ENCODE measurements at regions not wholly inside any gene's neighbourhood (a gene's known extent, or its start where the extent isn't known, plus 50 kb on each side); places are given as distances from the start of the nearest gene placed in this dataset.
"Not testable (repeated sequence)": the region's sequence is repeated elsewhere in the genome, so short reads cannot be mapped to it uniquely, and the experiment has no call there.

DNA sequence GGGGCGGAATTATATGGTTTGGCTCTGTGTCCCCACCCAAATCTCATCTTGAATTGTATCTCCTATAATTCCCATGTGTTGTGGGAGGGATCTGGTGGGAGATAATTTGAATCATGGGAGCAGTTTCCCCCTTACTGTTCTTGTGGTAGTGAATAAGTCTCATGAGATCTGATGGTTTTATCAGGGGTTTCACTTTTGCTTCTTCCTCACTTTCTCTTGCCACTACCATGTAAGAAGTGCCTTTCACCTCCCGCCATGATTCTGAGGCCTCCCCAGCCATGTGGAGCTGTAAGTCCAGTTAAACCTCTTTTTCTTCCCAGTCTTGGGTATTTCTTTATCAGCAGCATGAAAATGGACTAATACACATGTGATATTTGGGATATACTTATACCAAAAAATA is 63.2 kb upstream of the SSBP3 start:
- H3K36me3 ChIP-seq (ENCODE audit: control insufficient read depth in 4 of 4, insufficient read depth in 3 of 4, low read depth in 1 of 4, low read length in 3 of 4); DNase-seq (ENCODE audit: low spot score): not testable (repeated sequence)
- WGBS: 93% methylated on average over 2 of the region's 2 CpGs

DNA sequence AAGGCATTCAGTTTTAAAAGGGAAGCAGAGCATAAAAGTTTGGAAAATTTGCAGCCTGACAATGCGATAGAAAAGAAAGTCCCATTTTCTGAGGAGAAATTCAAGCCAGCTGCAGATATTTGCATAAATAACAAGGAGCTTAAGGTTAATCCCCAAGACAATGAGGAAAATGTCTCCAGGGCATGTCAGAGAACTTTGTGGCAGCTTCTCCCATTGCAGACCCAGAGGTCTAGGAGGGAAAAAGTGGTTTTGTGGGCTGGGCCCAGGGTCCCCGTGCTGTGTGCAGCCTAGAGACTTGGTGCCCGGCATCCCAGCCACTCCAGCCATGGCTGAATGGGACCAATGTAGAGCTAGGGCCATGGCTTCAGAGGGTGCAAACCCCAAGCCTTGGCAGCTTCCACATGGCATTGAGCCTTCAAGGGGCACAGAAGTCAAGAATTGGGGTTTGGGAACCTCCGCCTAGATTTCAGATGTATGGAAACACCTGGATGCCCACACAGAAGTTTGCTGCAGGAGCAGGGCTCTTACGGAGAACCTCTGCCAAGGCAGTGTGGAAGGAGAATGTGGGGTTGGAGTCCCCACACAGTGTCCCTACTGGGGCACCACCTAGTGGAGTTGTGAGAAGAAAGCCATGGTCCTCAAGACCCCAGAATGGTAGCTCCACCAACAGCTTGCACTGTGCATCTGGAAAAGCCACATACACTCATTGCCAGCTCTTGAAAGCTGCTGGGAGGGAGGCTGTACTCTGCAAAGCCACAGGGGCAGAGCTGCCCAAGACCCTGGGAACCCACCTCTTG is 62.3 kb upstream of the SSBP3 start:
- TF ChIP-seq RAD21 (IDR thresholded peaks at IDR 0.05): peak in 1 of 2 donors; percentile 45
- not testable (repeated sequence) for H3K9me3 ChIP-seq (ENCODE audit: control insufficient read depth in 4 of 4, low read length in 3 of 4); H3K27me3 ChIP-seq (ENCODE audit: control insufficient read depth in 4 of 4, insufficient read depth in 4 of 4, low read length in 3 of 4); DNase-seq (ENCODE audit: low spot score); H3K36me3 ChIP-seq (ENCODE audit: control insufficient read depth in 4 of 4, insufficient read depth in 3 of 4, low read depth in 1 of 4, low read length in 3 of 4); H3K27ac ChIP-seq (ENCODE audit: low read depth in 1 of 2, low read length in 2 of 2); H3K9ac ChIP-seq (ENCODE audit: low read depth in 1 of 2, low read length in 2 of 2); H3K4me3 ChIP-seq (ENCODE audit: low read depth in 1 of 3, low read length in 3 of 3)
- H3K4me1 ChIP-seq (ENCODE audit: control insufficient read depth in 4 of 4, insufficient read depth in 4 of 4, low read length in 3 of 4): peaks cover 0 to 14% (median 0%) of the 10 kb centered on the region in 4 donors
- 96% methylated on average over 5 of the region's 5 CpGs for WGBS

More for the DNA sequence above, 63.2 kb upstream of the SSBP3 start:
- not testable (repeated sequence) for H3K27ac ChIP-seq (ENCODE audit: low read depth in 1 of 2, low read length in 2 of 2); H3K9ac ChIP-seq (ENCODE audit: low read depth in 1 of 2, low read length in 2 of 2); H3K4me3 ChIP-seq (ENCODE audit: low read depth in 1 of 3, low read length in 3 of 3); H3K4me1 ChIP-seq (ENCODE audit: control insufficient read depth in 4 of 4, insufficient read depth in 4 of 4, low read length in 3 of 4); H3K27me3 ChIP-seq (ENCODE audit: control insufficient read depth in 4 of 4, insufficient read depth in 4 of 4, low read length in 3 of 4); H3K9me3 ChIP-seq (ENCODE audit: control insufficient read depth in 4 of 4, low read length in 3 of 4)

DNA sequence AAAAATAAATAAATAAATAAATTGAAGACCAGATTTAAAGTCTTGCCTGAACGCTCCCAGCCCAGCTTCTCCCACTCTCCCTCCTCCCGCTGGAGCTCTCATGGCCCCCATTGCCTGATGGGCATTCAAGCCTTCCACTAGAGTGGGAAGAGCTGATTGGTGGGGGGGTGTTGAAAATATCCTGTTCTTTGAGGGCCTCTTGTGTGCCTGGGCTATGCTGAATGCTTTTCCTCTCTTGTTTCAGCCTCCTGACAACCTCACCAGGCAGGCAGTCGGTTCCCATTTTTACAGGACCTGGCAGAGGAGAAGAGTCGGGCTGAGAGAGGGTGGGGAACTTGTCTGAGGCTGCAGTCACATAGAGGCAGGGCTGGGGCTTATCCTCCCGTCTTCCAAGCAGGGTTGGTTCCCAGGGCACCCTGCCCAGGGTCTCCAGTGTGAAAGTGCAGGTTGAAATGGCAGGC is 59.2 kb upstream of the SSBP3 start:
- peak; percentile 31 for DNase-seq (ENCODE audit: low spot score)
- no peak overlapping the region for H3K4me3 ChIP-seq (ENCODE audit: low read depth in 1 of 3, low read length in 3 of 3)
- 70% methylated on average over 5 of the region's 5 CpGs for WGBS
- H3K4me1 ChIP-seq (ENCODE audit: control insufficient read depth in 4 of 4, insufficient read depth in 4 of 4, low read length in 3 of 4): peaks cover 0 to 14% (median 0%) of the 10 kb centered on the region in 4 donors
- TF ChIP-seq JUND (IDR thresholded peaks at IDR 0.05) (no peak), RAD21 (IDR thresholded peaks at IDR 0.05) (no peak)
- no peak overlapping the region for H3K9ac ChIP-seq (ENCODE audit: low read depth in 1 of 2, low read length in 2 of 2)
- H3K27ac ChIP-seq (ENCODE audit: low read depth in 1 of 2, low read length in 2 of 2): no peak overlapping the region
- H3K27me3 ChIP-seq (ENCODE audit: control insufficient read depth in 4 of 4, insufficient read depth in 4 of 4, low read length in 3 of 4): no peaks in the 10 kb centered on the region
- H3K9me3 ChIP-seq (ENCODE audit: control insufficient read depth in 4 of 4, low read length in 3 of 4): no peaks in the 10 kb centered on the region
- no peaks in the 10 kb centered on the region for H3K36me3 ChIP-seq (ENCODE audit: control insufficient read depth in 4 of 4, insufficient read depth in 3 of 4, low read depth in 1 of 4, low read length in 3 of 4)

DNA sequence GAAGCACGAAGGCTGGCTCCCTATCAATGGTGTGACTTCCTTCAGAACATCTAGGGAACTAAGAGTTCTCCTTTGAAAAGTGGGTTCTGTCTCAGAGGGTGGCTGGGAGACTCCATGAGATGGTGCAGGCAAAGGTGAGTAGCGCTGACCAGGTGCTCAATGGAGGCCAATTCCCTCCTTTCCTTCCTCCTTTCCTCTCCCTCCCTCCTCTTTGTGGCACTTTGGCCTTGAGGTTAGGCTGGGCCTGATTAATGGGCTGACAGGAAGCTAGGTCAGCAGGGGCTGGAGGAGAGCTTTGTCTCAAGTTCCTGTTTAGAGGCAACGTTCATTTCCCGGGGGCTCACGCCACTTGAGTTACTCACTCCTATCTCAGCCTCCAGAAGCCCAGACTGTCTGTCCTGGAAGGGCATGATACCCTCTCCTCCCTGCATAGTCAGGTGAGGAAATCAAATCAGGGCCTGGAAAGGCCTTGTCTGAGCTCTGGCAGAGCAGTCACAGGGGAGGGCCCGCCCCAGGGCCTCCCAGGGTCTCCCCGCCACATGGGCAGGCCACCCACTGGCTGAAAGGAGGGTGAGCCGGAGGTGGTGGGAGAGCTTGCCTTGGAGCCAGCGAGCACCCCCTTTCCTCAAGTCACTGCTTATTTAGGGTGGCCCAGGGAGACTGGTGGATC is 58.4 kb upstream of the SSBP3 start:
- peak; percentile 32 for DNase-seq (ENCODE audit: low spot score)
- peaks cover 0 to 14% (median 0%) of the 10 kb centered on the region in 4 donors for H3K4me1 ChIP-seq (ENCODE audit: control insufficient read depth in 4 of 4, insufficient read depth in 4 of 4, low read length in 3 of 4)
- H3K27me3 ChIP-seq (ENCODE audit: control insufficient read depth in 4 of 4, insufficient read depth in 4 of 4, low read length in 3 of 4): no peaks in the 10 kb centered on the region
- H3K27ac ChIP-seq (ENCODE audit: low read depth in 1 of 2, low read length in 2 of 2): no peak overlapping the region
- no peaks in the 10 kb centered on the region for H3K9me3 ChIP-seq (ENCODE audit: control insufficient read depth in 4 of 4, low read length in 3 of 4)
- H3K4me3 ChIP-seq (ENCODE audit: low read depth in 1 of 3, low read length in 3 of 3): no peak overlapping the region
- 82% methylated on average over 9 of the region's 9 CpGs for WGBS
- TF ChIP-seq NR2F2 (IDR thresholded peaks at IDR 0.05) (peak; percentile 85), YY1 (IDR thresholded peaks at IDR 0.05) (no peak)
- H3K9ac ChIP-seq (ENCODE audit: low read depth in 1 of 2, low read length in 2 of 2): no peak overlapping the region
- H3K36me3 ChIP-seq (ENCODE audit: control insufficient read depth in 4 of 4, insufficient read depth in 3 of 4, low read depth in 1 of 4, low read length in 3 of 4): no peaks in the 10 kb centered on the region

DNA sequence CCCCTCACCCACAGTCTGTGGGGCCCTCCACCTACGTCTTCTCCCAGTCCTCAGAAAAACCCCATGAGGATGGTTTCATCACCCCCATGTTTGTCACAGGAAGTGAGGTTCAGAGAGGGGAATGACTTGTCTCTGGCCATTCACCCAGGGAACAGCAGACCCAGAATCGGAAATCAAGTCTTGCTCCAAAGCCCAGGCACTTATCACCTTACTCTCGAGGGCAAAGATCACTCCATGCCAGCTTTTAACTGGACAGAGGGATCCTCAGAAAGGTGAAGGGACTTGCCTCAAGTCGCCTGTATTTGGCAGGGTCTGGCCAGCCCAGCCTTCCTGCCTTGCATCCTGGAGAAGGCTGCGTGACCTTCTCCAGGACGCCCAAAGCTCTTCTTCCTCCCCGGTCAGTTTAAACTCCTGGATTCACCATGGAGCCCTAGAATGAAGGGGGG is 57.9 kb upstream of the SSBP3 start:
- peaks cover 0 to 14% (median 0%) of the 10 kb centered on the region in 4 donors for H3K4me1 ChIP-seq (ENCODE audit: control insufficient read depth in 4 of 4, insufficient read depth in 4 of 4, low read length in 3 of 4)
- no peak for DNase-seq (ENCODE audit: low spot score)
- no peaks in the 10 kb centered on the region for H3K27me3 ChIP-seq (ENCODE audit: control insufficient read depth in 4 of 4, insufficient read depth in 4 of 4, low read length in 3 of 4)
- 81% methylated on average over 7 of the region's 7 CpGs for WGBS
- no peak overlapping the region for H3K4me3 ChIP-seq (ENCODE audit: low read depth in 1 of 3, low read length in 3 of 3)
- H3K36me3 ChIP-seq (ENCODE audit: control insufficient read depth in 4 of 4, insufficient read depth in 3 of 4, low read depth in 1 of 4, low read length in 3 of 4): no peaks in the 10 kb centered on the region
- H3K9ac ChIP-seq (ENCODE audit: low read depth in 1 of 2, low read length in 2 of 2): no peak overlapping the region
- no peak overlapping the region for H3K27ac ChIP-seq (ENCODE audit: low read depth in 1 of 2, low read length in 2 of 2)
- no peaks in the 10 kb centered on the region for H3K9me3 ChIP-seq (ENCODE audit: control insufficient read depth in 4 of 4, low read length in 3 of 4)
- TF ChIP-seq EGR1 (IDR thresholded peaks at IDR 0.05; ENCODE audit: low read depth in 2 of 2) (no peak), NR2F2 (IDR thresholded peaks at IDR 0.05) (no peak), FOXA1 (IDR thresholded peaks at IDR 0.05) (no peak), RAD21 (IDR thresholded peaks at IDR 0.05) (no peak), TAF1 (conservative IDR thresholded peaks at IDR 0.05) (no peak), SP1 (IDR thresholded peaks at IDR 0.05) (no peak), YY1 (IDR thresholded peaks at IDR 0.05) (no peak), HNF4A (conservative IDR thresholded peaks at IDR 0.05) (no peak), FOXA2 (IDR thresholded peaks at IDR 0.05) (no peak)
- TF ChIP-seq, protein P1, sequence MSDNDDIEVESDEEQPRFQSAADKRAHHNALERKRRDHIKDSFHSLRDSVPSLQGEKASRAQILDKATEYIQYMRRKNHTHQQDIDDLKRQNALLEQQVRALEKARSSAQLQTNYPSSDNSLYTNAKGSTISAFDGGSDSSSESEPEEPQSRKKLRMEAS (IDR thresholded peaks at IDR 0.05): no peak
- TF ChIP-seq, protein P2, sequence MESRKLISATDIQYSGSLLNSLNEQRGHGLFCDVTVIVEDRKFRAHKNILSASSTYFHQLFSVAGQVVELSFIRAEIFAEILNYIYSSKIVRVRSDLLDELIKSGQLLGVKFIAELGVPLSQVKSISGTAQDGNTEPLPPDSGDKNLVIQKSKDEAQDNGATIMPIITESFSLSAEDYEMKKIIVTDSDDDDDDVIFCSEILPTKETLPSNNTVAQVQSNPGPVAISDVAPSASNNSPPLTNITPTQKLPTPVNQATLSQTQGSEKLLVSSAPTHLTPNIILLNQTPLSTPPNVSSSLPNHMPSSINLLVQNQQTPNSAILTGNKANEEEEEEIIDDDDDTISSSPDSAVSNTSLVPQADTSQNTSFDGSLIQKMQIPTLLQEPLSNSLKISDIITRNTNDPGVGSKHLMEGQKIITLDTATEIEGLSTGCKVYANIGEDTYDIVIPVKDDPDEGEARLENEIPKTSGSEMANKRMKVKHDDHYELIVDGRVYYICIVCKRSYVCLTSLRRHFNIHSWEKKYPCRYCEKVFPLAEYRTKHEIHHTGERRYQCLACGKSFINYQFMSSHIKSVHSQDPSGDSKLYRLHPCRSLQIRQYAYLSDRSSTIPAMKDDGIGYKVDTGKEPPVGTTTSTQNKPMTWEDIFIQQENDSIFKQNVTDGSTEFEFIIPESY (IDR thresholded peaks at IDR 0.05): no peak
- TF ChIP-seq, protein P3, sequence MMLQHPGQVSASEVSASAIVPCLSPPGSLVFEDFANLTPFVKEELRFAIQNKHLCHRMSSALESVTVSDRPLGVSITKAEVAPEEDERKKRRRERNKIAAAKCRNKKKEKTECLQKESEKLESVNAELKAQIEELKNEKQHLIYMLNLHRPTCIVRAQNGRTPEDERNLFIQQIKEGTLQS (IDR thresholded peaks at IDR 0.05): no peak

All from liver (tissue), 7 donors.